ENCODE measurements at regions not wholly inside any gene's neighbourhood (a gene's known extent, or its start where the extent isn't known, plus 50 kb on each side); places are given as distances from the start of the nearest gene placed in this dataset.

GRCh38 chr2:67340133-67341011 is 56.8 kb upstream of the ETAA1 start:
- no peak for DNase-seq (ENCODE audit: low spot score)

DNA sequence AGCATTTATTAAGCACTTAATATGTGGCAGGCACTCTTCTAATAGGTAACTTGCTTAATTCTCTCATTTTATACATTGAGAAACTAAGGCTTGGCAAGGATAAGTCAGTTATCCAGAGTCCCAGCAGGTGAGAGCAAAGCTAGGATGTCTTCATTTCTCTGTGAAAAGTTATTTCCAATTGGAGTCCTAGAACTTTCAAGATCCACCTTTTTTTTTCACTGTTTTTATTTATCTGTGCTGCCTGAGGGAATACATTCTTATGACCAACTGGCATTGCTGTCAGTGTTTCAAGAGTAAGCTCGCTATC is 56.2 kb upstream of the ETAA1 start:
- DNase-seq (ENCODE audit: low spot score), result no peak

GRCh38 chr2:67341336-67341735 is 55.8 kb upstream of the ETAA1 start:
- no peak for DNase-seq (ENCODE audit: low spot score)

GRCh38 chr2:67342394-67342793 is 54.7 kb upstream of the ETAA1 start:
- DNase-seq (ENCODE audit: low spot score), result no peak

GRCh38 chr2:67346718-67347407 is 50.3 kb upstream of the ETAA1 start:
- no peak for DNase-seq (ENCODE audit: low spot score)

Data from LoVo (cell line).